ENCODE measurements at regions not wholly inside any gene's neighbourhood (a gene's known extent, or its start where the extent isn't known, plus 50 kb on each side); places are given as distances from the start of the nearest gene placed in this dataset.

DNA sequence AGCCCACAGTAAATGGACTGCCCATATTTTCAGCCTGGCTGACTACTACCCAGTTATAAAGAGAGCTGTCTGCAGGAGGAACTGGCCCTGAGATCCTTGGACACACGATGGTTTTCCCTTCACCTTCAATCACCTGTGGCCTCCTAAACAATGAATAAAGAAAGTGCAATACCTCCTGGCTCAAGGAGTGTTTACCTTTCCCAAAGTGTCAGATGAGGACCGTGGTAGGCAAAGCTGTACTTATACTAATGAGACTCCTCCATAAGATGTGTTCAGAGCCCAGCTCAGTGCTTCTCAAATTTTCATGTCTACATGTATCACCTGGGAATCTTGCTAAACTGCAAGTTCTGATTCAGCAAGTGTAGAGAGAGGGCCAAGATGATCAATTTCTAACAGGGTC lies 284.5 kb upstream of the VLDLR start:
- no peak for TF ChIP-seq EZH2phosphoT487 (IDR thresholded peaks at IDR 0.05; ENCODE audit: insufficient read depth, low read depth)
- TF ChIP-seq EZH2 (IDR thresholded peaks at IDR 0.05; ENCODE audit: insufficient read depth, poor library complexity, severe bottlenecking), result no peak

All from GM23248 (cell line).